ENCODE measurements at regions not wholly inside any gene's neighbourhood (a gene's known extent, or its start where the extent isn't known, plus 50 kb on each side); places are given as distances from the start of the nearest gene placed in this dataset.

- no peak overlapping the region for H3K9ac ChIP-seq (ENCODE audit: low read length)
- H3K27me3 ChIP-seq (ENCODE audit: control insufficient read depth, insufficient read depth, low read length): no peaks in the 10 kb centered on the region
- no peak overlapping the region for H3K4me3 ChIP-seq (ENCODE audit: low read length)
- no peak overlapping the region for H3K27ac ChIP-seq (ENCODE audit: low read length)
- H3K36me3 ChIP-seq (ENCODE audit: control insufficient read depth, low read depth, low read length): no peaks in the 10 kb centered on the region
- no peaks in the 10 kb centered on the region for H3K9me3 ChIP-seq (ENCODE audit: control insufficient read depth, low read depth, low read length)
- peaks cover 8% of the 10 kb centered on the region for H3K4me1 ChIP-seq (ENCODE audit: control insufficient read depth, low read depth, low read length)
Observed at GRCh38 chr9:80793706-80794105, 895.6 kb downstream of the TLE1 start.

- Histone ChIP-seq H3K36me3 (ENCODE audit: control insufficient read depth, low read depth, low read length) (no peaks in the 10 kb centered on the region), H3K27me3 (ENCODE audit: control insufficient read depth, insufficient read depth, low read length) (no peaks in the 10 kb centered on the region), H3K27ac (ENCODE audit: low read length) (no peak overlapping the region), H3K4me3 (ENCODE audit: low read length) (no peak overlapping the region), H3K4me1 (ENCODE audit: control insufficient read depth, low read depth, low read length) (peaks cover 5% of the 10 kb centered on the region), H3K9me3 (ENCODE audit: control insufficient read depth, low read depth, low read length) (no peaks in the 10 kb centered on the region), H3K9ac (ENCODE audit: low read length) (no peak overlapping the region)
Observed at GRCh38 chr9:80792726-80793125, 896.6 kb downstream of the TLE1 start.

- Histone ChIP-seq H3K36me3 (ENCODE audit: control insufficient read depth, low read depth, low read length) (no peaks in the 10 kb centered on the region), H3K4me3 (ENCODE audit: low read length) (no peak overlapping the region), H3K27ac (ENCODE audit: low read length) (no peak overlapping the region), H3K9me3 (ENCODE audit: control insufficient read depth, low read depth, low read length) (no peaks in the 10 kb centered on the region), H3K27me3 (ENCODE audit: control insufficient read depth, insufficient read depth, low read length) (no peaks in the 10 kb centered on the region), H3K9ac (ENCODE audit: low read length) (no peak overlapping the region), H3K4me1 (ENCODE audit: control insufficient read depth, low read depth, low read length) (peaks cover under 1% of the 10 kb centered on the region)
Observed at GRCh38 chr9:80791836-80792235, 897.5 kb downstream of the TLE1 start.

GRCh38 chr9:80790764-80791163 lies 898.6 kb downstream of the TLE1 start:
- H3K27ac ChIP-seq (ENCODE audit: low read length): no peak overlapping the region
- no peak overlapping the region for H3K4me3 ChIP-seq (ENCODE audit: low read length)

GRCh38 chr9:80789831-80790230 lies 899.5 kb downstream of the TLE1 start:
- Histone ChIP-seq H3K27me3 (ENCODE audit: control insufficient read depth, insufficient read depth, low read length) (no peaks in the 10 kb centered on the region), H3K9me3 (ENCODE audit: control insufficient read depth, low read depth, low read length) (no peaks in the 10 kb centered on the region), H3K4me1 (ENCODE audit: control insufficient read depth, low read depth, low read length) (no peaks in the 10 kb centered on the region), H3K36me3 (ENCODE audit: control insufficient read depth, low read depth, low read length) (no peaks in the 10 kb centered on the region), H3K9ac (ENCODE audit: low read length) (no peak overlapping the region), H3K4me3 (ENCODE audit: low read length) (no peak overlapping the region), H3K27ac (ENCODE audit: low read length) (no peak overlapping the region)

More at GRCh38 chr9:80790764-80791163, 898.6 kb downstream of the TLE1 start:
- Histone ChIP-seq H3K4me1 (ENCODE audit: control insufficient read depth, low read depth, low read length) (no peaks in the 10 kb centered on the region), H3K36me3 (ENCODE audit: control insufficient read depth, low read depth, low read length) (no peaks in the 10 kb centered on the region), H3K27me3 (ENCODE audit: control insufficient read depth, insufficient read depth, low read length) (no peaks in the 10 kb centered on the region), H3K9ac (ENCODE audit: low read length) (no peak overlapping the region), H3K9me3 (ENCODE audit: control insufficient read depth, low read depth, low read length) (no peaks in the 10 kb centered on the region)

GRCh38 chr9:80787636-80788035 lies 901.7 kb downstream of the TLE1 start:
- Histone ChIP-seq H3K4me3 (ENCODE audit: low read length) (no peak overlapping the region), H3K27ac (ENCODE audit: low read length) (no peak overlapping the region), H3K36me3 (ENCODE audit: control insufficient read depth, low read depth, low read length) (no peaks in the 10 kb centered on the region), H3K9me3 (ENCODE audit: control insufficient read depth, low read depth, low read length) (no peaks in the 10 kb centered on the region), H3K9ac (ENCODE audit: low read length) (no peak overlapping the region), H3K4me1 (ENCODE audit: control insufficient read depth, low read depth, low read length) (no peaks in the 10 kb centered on the region), H3K27me3 (ENCODE audit: control insufficient read depth, insufficient read depth, low read length) (no peaks in the 10 kb centered on the region)

GRCh38 chr9:80784647-80785046 lies 904.7 kb downstream of the TLE1 start:
- Histone ChIP-seq H3K9me3 (ENCODE audit: control insufficient read depth, low read depth, low read length) (no peaks in the 10 kb centered on the region), H3K36me3 (ENCODE audit: control insufficient read depth, low read depth, low read length) (no peaks in the 10 kb centered on the region), H3K4me1 (ENCODE audit: control insufficient read depth, low read depth, low read length) (no peaks in the 10 kb centered on the region), H3K9ac (ENCODE audit: low read length) (no peak overlapping the region), H3K27me3 (ENCODE audit: control insufficient read depth, insufficient read depth, low read length) (no peaks in the 10 kb centered on the region), H3K4me3 (ENCODE audit: low read length) (no peak overlapping the region), H3K27ac (ENCODE audit: low read length) (no peak overlapping the region)

GRCh38 chr9:80775971-80776370 lies 913.4 kb downstream of the TLE1 start:
- Histone ChIP-seq H3K4me3 (ENCODE audit: low read length) (no peak overlapping the region), H3K4me1 (ENCODE audit: control insufficient read depth, low read depth, low read length) (no peaks in the 10 kb centered on the region), H3K27me3 (ENCODE audit: control insufficient read depth, insufficient read depth, low read length) (no peaks in the 10 kb centered on the region), H3K36me3 (ENCODE audit: control insufficient read depth, low read depth, low read length) (no peaks in the 10 kb centered on the region), H3K9ac (ENCODE audit: low read length) (no peak overlapping the region), H3K9me3 (ENCODE audit: control insufficient read depth, low read depth, low read length) (no peaks in the 10 kb centered on the region), H3K27ac (ENCODE audit: low read length) (no peak overlapping the region)

- Histone ChIP-seq H3K36me3 (ENCODE audit: control insufficient read depth, low read depth, low read length) (no peaks in the 10 kb centered on the region), H3K27ac (ENCODE audit: low read length) (no peak overlapping the region), H3K9me3 (ENCODE audit: control insufficient read depth, low read depth, low read length) (no peaks in the 10 kb centered on the region), H3K4me3 (ENCODE audit: low read length) (no peak overlapping the region), H3K9ac (ENCODE audit: low read length) (no peak overlapping the region), H3K27me3 (ENCODE audit: control insufficient read depth, insufficient read depth, low read length) (no peaks in the 10 kb centered on the region), H3K4me1 (ENCODE audit: control insufficient read depth, low read depth, low read length) (no peaks in the 10 kb centered on the region)
Observed at GRCh38 chr9:80775530-80775929, 913.8 kb downstream of the TLE1 start.

GRCh38 chr9:80771555-80772347 lies 917.6 kb downstream of the TLE1 start:
- Histone ChIP-seq H3K27ac (ENCODE audit: low read length) (no peak overlapping the region), H3K27me3 (ENCODE audit: control insufficient read depth, insufficient read depth, low read length) (no peaks in the 10 kb centered on the region), H3K9ac (ENCODE audit: low read length) (no peak overlapping the region), H3K4me1 (ENCODE audit: control insufficient read depth, low read depth, low read length) (no peaks in the 10 kb centered on the region), H3K9me3 (ENCODE audit: control insufficient read depth, low read depth, low read length) (no peaks in the 10 kb centered on the region), H3K36me3 (ENCODE audit: control insufficient read depth, low read depth, low read length) (no peaks in the 10 kb centered on the region), H3K4me3 (ENCODE audit: low read length) (no peak overlapping the region)

- Histone ChIP-seq H3K9me3 (ENCODE audit: control insufficient read depth, low read depth, low read length) (no peaks in the 10 kb centered on the region), H3K27ac (ENCODE audit: low read length) (no peak overlapping the region), H3K36me3 (ENCODE audit: control insufficient read depth, low read depth, low read length) (no peaks in the 10 kb centered on the region), H3K4me1 (ENCODE audit: control insufficient read depth, low read depth, low read length) (no peaks in the 10 kb centered on the region), H3K27me3 (ENCODE audit: control insufficient read depth, insufficient read depth, low read length) (no peaks in the 10 kb centered on the region), H3K4me3 (ENCODE audit: low read length) (no peak overlapping the region), H3K9ac (ENCODE audit: low read length) (no peak overlapping the region)
Observed at GRCh38 chr9:80763536-80763935, 925.8 kb downstream of the TLE1 start.

GRCh38 chr9:80755586-80755985 lies 933.8 kb downstream of the TLE1 start:
- Histone ChIP-seq H3K9ac (ENCODE audit: low read length) (no peak overlapping the region), H3K27me3 (ENCODE audit: control insufficient read depth, insufficient read depth, low read length) (no peaks in the 10 kb centered on the region), H3K4me1 (ENCODE audit: control insufficient read depth, low read depth, low read length) (no peaks in the 10 kb centered on the region), H3K27ac (ENCODE audit: low read length) (no peak overlapping the region), H3K36me3 (ENCODE audit: control insufficient read depth, low read depth, low read length) (no peaks in the 10 kb centered on the region), H3K9me3 (ENCODE audit: control insufficient read depth, low read depth, low read length) (no peaks in the 10 kb centered on the region), H3K4me3 (ENCODE audit: low read length) (no peak overlapping the region)

Measured in iPS-18a (cell line).